Cardiac fibroblast (primary cell): ENCODE measurements at regions not wholly inside any gene's neighbourhood (a gene's known extent, or its start where the extent isn't known, plus 50 kb on each side); places are given as distances from the start of the nearest gene placed in this dataset.

Experiments
- DNase-seq, 2 donors: peaks; one replicate each; pipeline versions ENCODE4 v3.0.0 to v3.0.0-alpha.2; 2010; ENCODE audit warnings: low read depth in 2 of 2
- H3K4me3 ChIP-seq, 2 donors: replicated peaks in 1 of 2; 1 replicate in 1 of 2; 2 replicates in 1 of 2; pipeline ENCODE4 v1.5.1; 2011; ENCODE audit warnings: low read depth in 2 of 2, low read length in 2 of 2, mild to moderate bottlenecking in 2 of 2, moderate library complexity in 1 of 2
- CTCF ChIP-seq: IDR thresholded peaks from one replicate; pipeline ENCODE4 v1.5.1; 2011; ENCODE audit warnings: low read depth, mild to moderate bottlenecking, low read length, inconsistent platforms

GRCh38 chr20:59435518-59435917, 135.1 kb downstream of the EDN3 start:
- no peak for TF ChIP-seq CTCF
- no peak overlapping the region for H3K4me3 ChIP-seq
- no peak for DNase-seq

- TF ChIP-seq CTCF, result no peak
- H3K4me3 ChIP-seq, result no peak overlapping the region
- no peak for DNase-seq
These were observed 137.2 kb downstream of the EDN3 start for GRCh38 chr20:59437601-59438031.

GRCh38 chr20:59438201-59438600, 137.8 kb downstream of the EDN3 start:
- no peak for TF ChIP-seq CTCF
- no peak overlapping the region for H3K4me3 ChIP-seq
- no peak for DNase-seq

GRCh38 chr20:59439243-59439642, 138.8 kb downstream of the EDN3 start:
- no peak for DNase-seq
- TF ChIP-seq CTCF, result no peak
- no peak overlapping the region for H3K4me3 ChIP-seq

- no peak for DNase-seq
- TF ChIP-seq CTCF, result no peak
- H3K4me3 ChIP-seq, result no peak overlapping the region
These were observed 140.9 kb downstream of the EDN3 start for GRCh38 chr20:59441306-59441705.

- H3K4me3 ChIP-seq, result no peak overlapping the region
- DNase-seq, result no peak
- TF ChIP-seq CTCF, result no peak
These were observed 141.7 kb downstream of the EDN3 start for GRCh38 chr20:59441860-59442810.
